ENCODE measurements at regions not wholly inside any gene's neighbourhood (a gene's known extent, or its start where the extent isn't known, plus 50 kb on each side); places are given as distances from the start of the nearest gene placed in this dataset.

DNA sequence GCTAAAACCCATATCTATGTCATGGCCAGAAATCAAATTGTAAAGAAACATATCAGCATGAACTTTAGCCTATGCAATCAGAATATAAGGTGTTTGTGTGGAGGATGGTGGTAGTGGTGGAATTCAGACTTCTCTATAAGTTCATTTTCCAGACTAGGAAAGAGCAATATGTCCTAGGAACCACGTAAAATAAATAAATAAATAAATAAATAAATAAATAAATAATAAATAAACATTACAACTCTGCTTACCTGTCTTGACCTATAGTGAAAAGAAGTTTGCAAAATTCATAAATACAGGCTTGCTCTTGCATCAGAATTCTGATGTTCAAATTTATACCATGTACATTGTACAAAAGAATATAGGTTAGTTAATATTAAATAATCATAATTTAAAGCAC lies 1382.6 kb upstream of the ADGRL2 start:
- H3K9me3 ChIP-seq (replicated peaks in 1 of 3), result no peaks in the 10 kb centered on the region
- WGBS, 4 donors, result 86 to 96% (median 92%) methylated on average over 1 of the region's 1 CpG
- DNase-seq, result no peak
- H3K4me1 ChIP-seq (replicated peaks in 1 of 2), result no peaks in the 10 kb centered on the region
- TF ChIP-seq, protein P1, sequence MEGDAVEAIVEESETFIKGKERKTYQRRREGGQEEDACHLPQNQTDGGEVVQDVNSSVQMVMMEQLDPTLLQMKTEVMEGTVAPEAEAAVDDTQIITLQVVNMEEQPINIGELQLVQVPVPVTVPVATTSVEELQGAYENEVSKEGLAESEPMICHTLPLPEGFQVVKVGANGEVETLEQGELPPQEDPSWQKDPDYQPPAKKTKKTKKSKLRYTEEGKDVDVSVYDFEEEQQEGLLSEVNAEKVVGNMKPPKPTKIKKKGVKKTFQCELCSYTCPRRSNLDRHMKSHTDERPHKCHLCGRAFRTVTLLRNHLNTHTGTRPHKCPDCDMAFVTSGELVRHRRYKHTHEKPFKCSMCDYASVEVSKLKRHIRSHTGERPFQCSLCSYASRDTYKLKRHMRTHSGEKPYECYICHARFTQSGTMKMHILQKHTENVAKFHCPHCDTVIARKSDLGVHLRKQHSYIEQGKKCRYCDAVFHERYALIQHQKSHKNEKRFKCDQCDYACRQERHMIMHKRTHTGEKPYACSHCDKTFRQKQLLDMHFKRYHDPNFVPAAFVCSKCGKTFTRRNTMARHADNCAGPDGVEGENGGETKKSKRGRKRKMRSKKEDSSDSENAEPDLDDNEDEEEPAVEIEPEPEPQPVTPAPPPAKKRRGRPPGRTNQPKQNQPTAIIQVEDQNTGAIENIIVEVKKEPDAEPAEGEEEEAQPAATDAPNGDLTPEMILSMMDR (IDR thresholded peaks at IDR 0.05), result no peak
- no peak for TF ChIP-seq POLR2A (IDR thresholded peaks at IDR 0.05)
- no peak overlapping the region for H3K4me3 ChIP-seq
- intact Hi-C loops (cut with DNase I), result no loop called here
- no peaks in the 10 kb centered on the region for H3K27me3 ChIP-seq
- H3K27ac ChIP-seq, result no peak overlapping the region
- H3K36me3 ChIP-seq (replicated peaks in 1 of 2), result no peaks in the 10 kb centered on the region

DNA sequence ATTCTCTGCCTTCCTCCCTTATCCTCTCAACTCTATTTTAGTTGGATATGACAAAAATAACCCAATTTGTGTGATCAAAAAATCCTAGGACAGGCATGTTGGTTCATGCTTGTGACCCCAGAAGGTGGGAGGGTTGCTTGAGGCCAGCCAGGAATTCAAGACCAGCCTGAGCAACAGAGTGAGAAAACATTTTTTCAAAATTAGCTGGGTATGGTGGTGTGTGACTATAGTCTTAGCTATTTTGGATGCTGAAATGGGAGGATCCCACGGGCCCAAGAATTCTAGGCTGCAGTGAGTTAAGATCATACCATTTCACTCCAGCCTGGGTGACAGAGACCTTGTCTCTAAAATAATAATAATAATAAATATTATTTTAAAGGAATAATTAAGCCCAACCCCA lies 1383.1 kb upstream of the ADGRL2 start:
- 83 to 100% (median 89%) methylated on average over 1 of the region's 1 CpG for WGBS, 4 donors
- intact Hi-C loops (cut with DNase I), result no loop called here
- TF ChIP-seq, protein P1 (IDR thresholded peaks at IDR 0.05), result no peak
- TF ChIP-seq POLR2A (IDR thresholded peaks at IDR 0.05), result no peak

DNA sequence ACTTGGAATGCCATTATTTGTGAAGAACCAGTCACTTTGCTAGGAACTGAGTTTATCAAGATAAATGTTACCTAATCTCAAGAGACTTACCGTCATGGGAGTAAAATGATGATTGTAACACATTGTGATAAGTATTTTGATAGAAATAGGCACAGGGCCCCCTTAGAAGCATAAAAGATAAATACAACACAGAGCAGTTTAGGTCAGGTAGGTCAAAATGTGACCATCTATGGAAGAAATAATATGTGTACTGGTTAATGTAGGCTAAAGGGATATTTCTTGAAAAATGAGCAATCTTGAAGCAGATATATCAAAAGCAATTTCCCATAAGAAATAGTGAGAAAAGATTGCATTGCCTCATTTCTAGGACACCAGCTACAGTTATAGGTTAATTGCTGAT lies 1386.8 kb upstream of the ADGRL2 start:
- no peaks in the 10 kb centered on the region for H3K4me1 ChIP-seq (replicated peaks in 1 of 2)
- H3K36me3 ChIP-seq (replicated peaks in 1 of 2), result no peaks in the 10 kb centered on the region
- intact Hi-C loops (cut with DNase I), result no loop called here
- 67 to 79% (median 73%) methylated on average over 1 of the region's 1 CpG for WGBS, 4 donors
- TF ChIP-seq, protein P1 (IDR thresholded peaks at IDR 0.05), result no peak
- TF ChIP-seq POLR2A (IDR thresholded peaks at IDR 0.05), result no peak
- H3K27ac ChIP-seq, result no peak overlapping the region
- no peaks in the 10 kb centered on the region for H3K27me3 ChIP-seq
- no peak for DNase-seq
- no peaks in the 10 kb centered on the region for H3K9me3 ChIP-seq (replicated peaks in 1 of 3)
- no peak overlapping the region for H3K4me3 ChIP-seq

More for the DNA sequence above, 1383.1 kb upstream of the ADGRL2 start:
- Histone ChIP-seq H3K36me3 (replicated peaks in 1 of 2) (no peaks in the 10 kb centered on the region), H3K4me1 (replicated peaks in 1 of 2) (no peaks in the 10 kb centered on the region), H3K4me3 (no peak overlapping the region), H3K27me3 (no peaks in the 10 kb centered on the region), H3K27ac (no peak overlapping the region), H3K9me3 (replicated peaks in 1 of 3) (no peaks in the 10 kb centered on the region)
- no peak for DNase-seq

DNA sequence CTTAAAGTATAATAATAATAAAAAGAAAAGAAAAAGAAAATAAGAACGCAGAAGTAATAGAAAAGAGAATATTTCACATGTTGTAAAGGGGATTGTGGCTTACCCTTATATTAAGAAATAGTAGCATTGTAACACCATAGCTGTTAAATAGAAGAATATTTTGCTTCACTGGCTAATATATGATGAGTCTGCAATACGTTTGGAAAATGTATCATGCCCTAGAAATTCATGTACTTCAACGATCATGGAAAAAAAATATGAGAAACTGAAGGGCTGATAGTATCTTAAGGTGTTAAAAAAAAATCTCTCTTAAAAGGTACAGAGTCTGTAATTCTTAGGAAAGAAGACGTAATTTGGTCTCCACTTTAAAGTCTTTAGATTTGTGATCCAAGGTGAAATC lies 1390.5 kb upstream of the ADGRL2 start:
- intact Hi-C loops (cut with DNase I), result no loop called here
- no peaks in the 10 kb centered on the region for H3K4me1 ChIP-seq (replicated peaks in 1 of 2)
- WGBS, 4 donors, result 78 to 85% (median 80%) methylated on average over 4 of the region's 4 CpGs
- no peaks in the 10 kb centered on the region for H3K36me3 ChIP-seq (replicated peaks in 1 of 2)
- TF ChIP-seq, protein P1 (IDR thresholded peaks at IDR 0.05), result no peak
- no peak for TF ChIP-seq POLR2A (IDR thresholded peaks at IDR 0.05)
- no peak overlapping the region for H3K4me3 ChIP-seq
- H3K27me3 ChIP-seq, result no peaks in the 10 kb centered on the region
- DNase-seq, result no peak
- no peaks in the 10 kb centered on the region for H3K9me3 ChIP-seq (replicated peaks in 1 of 3)
- H3K27ac ChIP-seq, result no peak overlapping the region

All from adrenal gland (tissue), 9 donors.